ENCODE measurements at regions not wholly inside any gene's neighbourhood (a gene's known extent, or its start where the extent isn't known, plus 50 kb on each side); places are given as distances from the start of the nearest gene placed in this dataset.
A peak's percentile ranks its signal among the peaks of the same experiment; 100 is the strongest.
"Not testable (repeated sequence)": the region's sequence is repeated elsewhere in the genome, so short reads cannot be mapped to it uniquely, and the experiment has no call there.

- no peak for DNase-seq (ENCODE audit: low spot score)
Measured at GRCh38 chr3:25895443-25895842, 105.6 kb downstream of the OXSM start.

GRCh38 chr3:25897019-25897418 lies 107.1 kb downstream of the OXSM start:
- no peak for DNase-seq (ENCODE audit: low spot score)

- no peak for DNase-seq (ENCODE audit: low spot score)
Measured at GRCh38 chr3:25899352-25900101, 109.6 kb downstream of the OXSM start.

GRCh38 chr3:25900161-25900560 lies 110.3 kb downstream of the OXSM start:
- no peak for DNase-seq (ENCODE audit: low spot score)

GRCh38 chr3:25901796-25902195 lies 111.9 kb downstream of the OXSM start:
- no peak for DNase-seq (ENCODE audit: low spot score)

GRCh38 chr3:25902586-25902985 lies 112.7 kb downstream of the OXSM start:
- no peak for DNase-seq (ENCODE audit: low spot score)

GRCh38 chr3:25903371-25904129 lies 113.7 kb downstream of the OXSM start:
- no peak for DNase-seq (ENCODE audit: low spot score)

- DNase-seq (ENCODE audit: low spot score) = no peak
Measured at GRCh38 chr3:25904206-25904605, 114.3 kb downstream of the OXSM start.

GRCh38 chr3:25906132-25906906 lies 116.4 kb downstream of the OXSM start:
- no peak for DNase-seq (ENCODE audit: low spot score)

- no peak for DNase-seq (ENCODE audit: low spot score)
Measured at GRCh38 chr3:25907081-25907480, 117.2 kb downstream of the OXSM start.

GRCh38 chr3:25910105-25910504 lies 120.2 kb downstream of the OXSM start:
- no peak for DNase-seq (ENCODE audit: low spot score)

- DNase-seq (ENCODE audit: low spot score) = peak; percentile 13
Measured at GRCh38 chr3:25910997-25911396, 121.1 kb downstream of the OXSM start.

- DNase-seq (ENCODE audit: low spot score) = peak; percentile 39
Measured at GRCh38 chr3:25911525-25912295, 121.8 kb downstream of the OXSM start.

GRCh38 chr3:25913179-25913578 lies 123.3 kb downstream of the OXSM start:
- no peak for DNase-seq (ENCODE audit: low spot score)

GRCh38 chr3:25915673-25916072 lies 125.8 kb downstream of the OXSM start:
- DNase-seq (ENCODE audit: low spot score) = no peak

- DNase-seq (ENCODE audit: low spot score) = no peak
Measured at GRCh38 chr3:25916321-25916720, 126.4 kb downstream of the OXSM start.

GRCh38 chr3:25931967-25932366 lies 142.1 kb downstream of the OXSM start:
- not testable (repeated sequence) for DNase-seq (ENCODE audit: low spot score)

- no peak for DNase-seq (ENCODE audit: low spot score)
Measured at GRCh38 chr3:25938566-25939325, 148.9 kb downstream of the OXSM start.

GRCh38 chr3:25940935-25941334 lies 151.0 kb downstream of the OXSM start:
- no peak for DNase-seq (ENCODE audit: low spot score)

- no peak for DNase-seq (ENCODE audit: low spot score)
Measured at GRCh38 chr3:25944329-25944728, 154.4 kb downstream of the OXSM start.

- DNase-seq (ENCODE audit: low spot score) = no peak
Measured at GRCh38 chr3:25945366-25945765, 155.5 kb downstream of the OXSM start.
